ENCODE measurements at regions not wholly inside any gene's neighbourhood (a gene's known extent, or its start where the extent isn't known, plus 50 kb on each side); places are given as distances from the start of the nearest gene placed in this dataset.

- no peak for TF ChIP-seq CTCF (IDR thresholded peaks at IDR 0.05)
- TF ChIP-seq POLR2A (IDR thresholded peaks at IDR 0.05), result no peak
Observed at GRCh38 chr12:82182601-82183190, 175.5 kb downstream of the CCDC59 start.

Measured in thyroid gland (tissue), 4 donors.